ENCODE measurements at regions not wholly inside any gene's neighbourhood (a gene's known extent, or its start where the extent isn't known, plus 50 kb on each side); places are given as distances from the start of the nearest gene placed in this dataset.

- TF ChIP-seq POLR2A (IDR thresholded peaks at IDR 0.05; ENCODE audit: low read depth, low read length) (no peak), POLR2AphosphoS5 (IDR thresholded peaks at IDR 0.05; ENCODE audit: low read depth, low read length) (no peak), PAX5 (IDR thresholded peaks at IDR 0.05; ENCODE audit: insufficient read depth, low read length, severe bottlenecking) (no peak), TAF1 (IDR thresholded peaks at IDR 0.05; ENCODE audit: low read depth, low read length) (no peak), SPI1 (IDR thresholded peaks at IDR 0.05; ENCODE audit: low read depth, low read length) (no peak), POU2F2 (IDR thresholded peaks at IDR 0.05; ENCODE audit: low read depth, low read length) (no peak)
These were observed 381.8 kb downstream of the BTG1 start for GRCh38 chr12:91763654-91764370.

Measured in GM12891 (cell line).